Right kidney (tissue), 1 donor: ENCODE measurements at regions not wholly inside any gene's neighbourhood (a gene's known extent, or its start where the extent isn't known, plus 50 kb on each side); places are given as distances from the start of the nearest gene placed in this dataset.

Experiments used
- DNase-seq: peaks from one replicate; pipeline ENCODE4 v3.0.0-alpha.2; 2016

DNA sequence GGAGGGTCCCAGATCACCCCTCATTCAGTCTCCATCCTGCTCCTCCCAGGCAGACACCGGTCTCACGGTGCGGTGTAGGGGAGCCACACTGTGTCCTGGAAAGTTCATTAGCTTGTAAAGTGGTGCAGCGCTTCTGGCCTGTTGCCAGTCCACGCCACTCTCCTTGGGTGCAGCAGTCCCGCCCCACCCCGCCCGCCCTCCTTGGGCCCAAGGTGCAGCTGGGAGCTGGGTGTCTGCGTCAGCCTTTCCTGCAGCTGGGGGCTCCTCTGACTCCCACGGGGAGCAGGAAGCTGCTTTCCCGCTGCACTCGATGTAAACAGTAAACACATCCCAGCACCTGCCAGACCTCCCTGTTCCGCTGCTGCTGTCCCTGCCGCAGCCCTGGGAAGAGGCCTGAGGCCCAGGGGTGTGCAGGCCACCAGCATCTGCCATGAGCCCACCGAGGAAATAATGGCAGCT lies 53.8 kb upstream of the ASB18 start:
- DNase-seq: no peak

DNA sequence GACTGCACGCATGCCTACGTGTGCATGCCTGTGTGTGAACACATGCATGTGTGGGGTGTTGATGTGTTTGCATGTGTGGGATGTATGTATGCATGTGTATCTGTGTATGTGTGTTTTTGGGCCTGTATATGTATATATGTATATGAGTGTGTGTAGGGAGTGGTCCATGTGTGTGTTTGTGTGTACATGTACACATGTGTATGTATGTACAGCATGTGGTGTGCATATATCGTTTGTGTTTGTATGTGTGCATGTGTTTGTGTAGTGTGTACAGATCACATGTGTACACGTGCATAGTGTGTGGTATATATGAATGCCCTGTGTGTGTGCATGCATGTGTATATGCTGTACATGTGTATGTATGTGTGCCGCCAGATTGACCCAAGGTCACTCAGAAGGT lies 54.2 kb upstream of the ASB18 start:
- no peak for DNase-seq

GRCh38 chr2:236319036-236319435 lies 54.8 kb upstream of the ASB18 start:
- no peak for DNase-seq

DNA sequence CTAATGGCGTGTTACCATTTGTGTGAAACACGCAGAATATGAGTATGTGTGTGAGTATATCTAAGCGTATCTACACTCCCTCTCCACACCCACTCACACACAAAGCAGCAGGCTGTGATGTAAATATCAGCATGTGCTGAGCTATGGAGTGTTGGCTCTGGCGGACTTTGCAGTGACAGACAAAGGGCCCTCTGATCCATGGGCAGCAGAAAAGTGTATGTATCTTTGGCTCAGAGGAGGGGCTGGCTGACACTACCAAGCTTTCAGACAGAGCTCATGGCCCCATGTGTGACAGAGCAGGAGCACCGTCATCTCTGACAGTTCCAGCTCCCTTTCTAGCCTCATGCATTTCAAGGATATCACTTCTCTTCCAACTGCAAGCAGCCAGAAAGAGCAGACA lies 57.2 kb upstream of the ASB18 start:
- no peak for DNase-seq

DNA sequence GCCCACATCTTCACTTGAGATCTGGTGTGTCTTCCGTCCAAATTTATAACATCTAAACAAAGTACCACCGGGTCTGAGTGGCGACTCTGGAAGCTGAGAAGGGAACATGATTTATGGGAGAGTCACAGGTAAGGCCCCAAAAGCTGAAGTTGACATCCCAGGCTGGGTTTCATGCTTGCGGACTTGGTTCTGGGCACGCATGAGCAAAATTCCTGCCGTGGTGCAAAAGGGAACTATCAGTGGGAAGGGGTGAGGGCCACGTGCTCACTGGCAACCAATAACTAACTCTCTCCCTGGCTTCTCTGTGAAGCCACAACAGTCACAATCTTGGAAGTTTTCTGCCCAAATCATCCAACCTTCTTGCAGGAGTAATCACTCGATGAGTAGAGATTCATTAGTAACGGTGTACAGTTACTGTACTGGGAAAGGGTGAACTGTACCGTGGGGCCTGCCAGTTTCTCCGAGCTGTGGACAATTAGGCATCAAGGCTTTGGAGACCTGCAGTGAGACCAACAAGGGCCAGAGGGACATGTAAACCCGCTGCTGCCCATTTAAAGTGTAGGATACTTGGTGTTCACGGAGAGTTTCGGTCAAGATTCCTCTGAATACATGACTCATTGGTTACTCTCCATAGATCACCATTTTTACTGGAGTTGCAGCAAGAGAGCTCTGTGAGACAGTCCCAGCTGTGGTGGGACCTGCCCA lies 69.4 kb upstream of the ASB18 start:
- DNase-seq: no peak

- DNase-seq: no peak
Measured at GRCh38 chr2:236334122-236334876, 70.1 kb upstream of the ASB18 start.

DNA sequence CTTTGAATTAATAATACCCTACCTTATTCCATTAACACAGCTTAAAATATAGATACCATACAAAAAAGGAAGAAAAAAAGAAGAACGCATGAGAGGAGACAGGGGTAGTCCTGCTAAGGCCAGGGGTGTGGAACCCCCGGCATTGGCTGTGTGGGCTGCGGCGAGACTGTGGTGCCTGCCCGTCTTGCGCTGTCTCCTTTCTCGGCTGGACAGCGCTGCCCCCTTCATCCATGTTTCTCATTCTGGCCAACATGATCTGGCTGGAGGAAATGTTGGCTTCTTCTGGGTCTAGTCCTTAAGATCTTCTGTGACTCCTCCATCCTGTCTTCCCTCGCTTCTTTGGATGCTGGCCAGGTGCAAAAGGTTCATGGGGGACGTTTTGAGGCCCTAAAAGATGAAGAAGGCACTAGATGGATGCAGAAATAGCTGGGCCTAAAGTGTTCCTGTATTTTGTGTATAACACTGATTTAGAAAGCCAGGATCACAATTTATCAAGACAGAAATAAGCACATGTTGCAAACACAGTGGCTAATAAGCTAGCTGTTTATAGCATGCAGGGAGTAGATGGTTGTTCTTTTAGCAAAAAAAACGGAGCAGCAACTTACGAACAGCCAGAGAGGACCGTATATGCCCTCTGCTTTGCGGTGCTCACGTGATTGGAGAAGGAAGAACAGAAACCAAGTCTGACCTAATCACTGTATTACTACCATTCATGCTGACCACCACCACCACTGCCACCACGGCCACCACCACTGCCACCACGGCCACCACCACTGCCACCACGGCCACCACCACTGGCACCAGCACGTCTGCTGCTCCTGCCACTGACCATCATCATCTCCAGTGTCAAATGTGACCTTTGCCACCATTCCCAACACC lies 71.7 kb upstream of the ASB18 start:
- no peak for DNase-seq

GRCh38 chr2:236336575-236337464 lies 72.6 kb upstream of the ASB18 start:
- no peak for DNase-seq

GRCh38 chr2:236337465-236338325 lies 73.5 kb upstream of the ASB18 start:
- DNase-seq: no peak

GRCh38 chr2:236338495-236339184 lies 74.4 kb upstream of the ASB18 start:
- DNase-seq: peak; percentile 45

GRCh38 chr2:236340251-236340650 lies 76.0 kb upstream of the ASB18 start:
- no peak for DNase-seq

- no peak for DNase-seq
Measured at GRCh38 chr2:236341067-236341466, 76.9 kb upstream of the ASB18 start.

DNA sequence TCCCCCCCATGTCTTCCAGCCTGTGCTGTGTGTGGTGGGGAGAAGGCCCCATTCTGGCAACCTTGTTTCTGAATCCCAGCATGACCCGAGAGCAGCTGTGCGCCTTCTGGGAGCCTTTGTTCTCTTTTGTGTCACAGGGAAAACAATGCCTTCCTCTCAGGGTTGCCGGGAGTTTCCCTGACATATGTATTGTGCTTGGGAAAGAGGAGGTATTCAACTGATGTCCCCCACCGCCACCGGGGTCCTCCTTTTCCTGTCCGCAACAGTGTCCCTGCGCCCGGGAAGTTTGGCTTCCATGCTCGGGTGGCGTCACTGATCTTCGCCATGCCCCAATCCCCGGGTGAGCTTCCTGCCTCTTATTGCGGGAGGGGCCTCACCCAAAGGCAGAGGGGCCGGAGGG lies 77.5 kb upstream of the ASB18 start:
- DNase-seq: no peak

GRCh38 chr2:236342507-236342906 lies 78.3 kb upstream of the ASB18 start:
- no peak for DNase-seq

- DNase-seq: no peak
Measured at GRCh38 chr2:236342951-236343350, 78.7 kb upstream of the ASB18 start.

DNA sequence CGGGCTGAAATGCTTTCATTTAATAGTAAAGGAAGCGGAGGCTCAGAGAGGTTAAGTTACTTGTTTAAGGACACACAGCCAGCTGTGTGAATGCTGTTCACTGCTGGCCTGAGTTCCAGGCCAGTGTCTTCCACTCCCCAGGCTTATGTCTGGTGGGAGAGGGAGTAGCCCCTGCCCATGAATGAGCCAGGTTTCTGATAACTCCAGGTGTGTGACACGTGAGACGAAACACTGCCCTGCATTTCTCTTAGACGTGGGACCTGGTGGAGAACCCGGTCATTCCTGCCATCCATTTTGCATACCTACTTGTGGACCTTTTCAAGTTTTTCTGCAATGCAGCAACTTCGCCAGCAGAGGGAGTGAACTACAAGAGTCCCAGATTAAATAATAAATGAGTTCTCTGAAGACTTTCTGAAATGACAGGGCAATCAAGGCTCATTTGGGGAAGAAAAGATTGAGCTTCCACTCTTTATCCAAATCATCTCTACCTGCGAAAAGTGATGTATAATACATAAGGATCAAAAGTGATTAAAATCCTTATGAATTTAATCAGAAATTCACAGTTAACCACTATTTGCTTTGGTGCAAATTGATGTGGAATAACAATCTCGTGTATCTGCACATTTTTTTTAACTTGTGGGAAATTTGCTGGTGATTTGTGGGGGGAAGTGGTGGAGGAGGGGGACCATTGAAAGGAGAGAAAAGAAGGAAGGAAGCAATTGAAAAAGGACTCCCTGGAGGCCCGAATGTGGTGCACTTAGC lies 79.4 kb upstream of the ASB18 start:
- peak; percentile 35 for DNase-seq

DNA sequence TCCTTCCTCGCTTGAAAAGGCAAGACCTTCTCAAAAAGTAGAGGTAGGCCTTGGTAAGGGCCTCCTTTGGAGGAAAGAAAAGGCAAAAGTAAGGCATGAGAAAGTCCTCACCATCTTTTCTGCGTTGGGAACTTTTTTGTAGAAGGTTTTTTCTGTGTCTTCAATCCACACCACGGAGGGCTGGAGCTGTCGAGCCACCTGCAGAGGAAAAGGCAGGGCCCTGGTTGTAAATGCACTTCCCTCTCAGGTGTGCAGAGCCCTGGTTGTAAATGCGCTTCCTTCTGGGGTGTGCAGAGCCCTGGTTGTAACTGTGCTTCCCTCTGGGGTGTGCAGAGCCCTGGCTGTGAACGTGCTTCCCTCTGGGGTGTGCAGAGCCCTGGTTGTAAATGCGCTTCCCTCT lies 80.2 kb upstream of the ASB18 start:
- no peak for DNase-seq

DNA sequence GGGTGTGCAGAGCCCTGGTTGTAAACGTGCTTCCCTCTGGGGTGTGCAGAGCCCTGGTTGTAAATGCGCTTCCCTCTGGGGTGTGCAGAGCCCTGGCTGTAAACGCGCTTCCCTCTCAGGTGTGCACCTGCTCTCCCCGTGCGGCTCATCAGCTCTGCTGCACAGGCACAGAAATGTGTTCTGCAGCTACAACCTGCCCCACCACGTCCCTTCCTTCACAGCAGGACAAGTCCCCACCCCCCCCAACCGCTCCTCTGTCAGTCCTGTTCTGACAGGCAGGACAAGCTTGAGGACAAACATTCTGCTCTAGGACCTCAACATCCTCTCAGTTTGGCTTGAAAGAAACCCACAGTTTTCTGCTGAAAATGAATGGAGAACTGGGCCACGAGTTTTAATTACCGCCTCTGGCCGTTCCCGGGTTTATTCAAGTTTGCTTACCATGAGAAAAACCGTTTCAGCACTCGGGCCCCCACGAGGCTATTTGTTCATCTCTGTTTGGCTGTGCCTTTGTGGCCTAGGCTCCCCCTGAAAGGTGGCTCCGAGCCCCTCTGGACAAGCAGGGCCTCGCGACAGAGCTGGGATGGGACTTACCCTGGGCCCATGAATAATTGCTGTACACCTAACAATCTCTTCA lies 81.0 kb upstream of the ASB18 start:
- no peak for DNase-seq

DNA sequence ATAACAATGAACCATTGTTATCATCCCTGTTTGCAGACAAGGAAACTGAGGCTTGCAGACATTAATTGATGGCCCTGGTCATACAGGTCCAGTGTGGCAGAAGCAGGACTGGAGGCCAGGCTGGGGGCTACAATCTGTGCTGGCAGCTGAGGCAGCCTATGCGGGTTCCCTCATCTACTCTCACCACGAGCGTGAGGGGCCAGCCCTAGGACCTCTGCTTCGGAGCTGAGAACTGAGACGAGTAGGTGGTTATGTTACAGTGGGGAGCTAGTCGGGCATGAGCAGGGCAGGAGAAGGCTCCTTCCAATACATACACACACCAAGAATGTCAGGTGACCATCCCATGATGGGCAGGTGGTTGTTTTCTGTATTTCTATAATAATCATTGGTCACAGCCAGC lies 82.2 kb upstream of the ASB18 start:
- no peak for DNase-seq
